SU-DHL-6 (cell line): ENCODE measurements at regions not wholly inside any gene's neighbourhood (a gene's known extent, or its start where the extent isn't known, plus 50 kb on each side); places are given as distances from the start of the nearest gene placed in this dataset.

Source experiments
- CTCF ChIP-seq: fragments of 200-600 bp; sonication (generic); IDR thresholded peaks from one replicate; pipeline ENCODE4 v1.5.1; 2017; ENCODE audit warnings: antibody characterized with exemption, mild to moderate bottlenecking, low read length, moderate library complexity; ENCODE audit not compliant: insufficient read depth, poor library complexity, severe bottlenecking
- EZH2phosphoT487 ChIP-seq: fragments of 200-600 bp; sonication (generic), shearing (Covaris generic); conservative IDR thresholded peaks from 2 replicates; pipeline ENCODE4 v1.6.1; 2018; ENCODE audit warnings: mild to moderate bottlenecking, antibody characterized with exemption, low read length, moderate library complexity, mixed read lengths

GRCh38 chr12:67193704-67194103 lies 75.5 kb upstream of the CAND1 start:
- no peak for TF ChIP-seq CTCF
- TF ChIP-seq EZH2phosphoT487: no peak
